Sigmoid colon (tissue), 6 donors: ENCODE measurements at regions not wholly inside any gene's neighbourhood (a gene's known extent, or its start where the extent isn't known, plus 50 kb on each side); places are given as distances from the start of the nearest gene placed in this dataset.

ENCODE experiments used
- DNase-seq: peaks from one replicate; pipeline ENCODE4 v3.0.0-alpha.2; 2019
- H3K27ac ChIP-seq, 4 donors: fragments of 200-600 bp; sonication (generic); one replicate each; pipeline ENCODE4 v1.5.1; 2016 to 2019; ENCODE audit warnings: mild to moderate bottlenecking in 1 of 4
- H3K27me3 ChIP-seq, 3 donors: fragments of 200-600 bp; sonication (generic); one replicate each; pipeline ENCODE4 v1.5.1; 2019; ENCODE audit warnings: mild to moderate bottlenecking in 1 of 3
- H3K36me3 ChIP-seq, 4 donors: fragments of 200-600 bp; sonication (generic); one replicate each; pipeline ENCODE4 v1.5.1; 2016 to 2019
- H3K4me1 ChIP-seq, 4 donors: fragments of 200-600 bp; sonication (generic); one replicate each; pipeline ENCODE4 v1.5.1; 2017 to 2019
- H3K4me3 ChIP-seq, 4 donors: fragments of 200-600 bp; sonication (generic); one replicate each; pipeline ENCODE4 v1.5.1; 2017 to 2019; ENCODE audit warnings: mild to moderate bottlenecking in 2 of 4, moderate library complexity in 1 of 4
- H3K9me3 ChIP-seq, 4 donors: fragments of 200-600 bp in 3 of 4; sonication (generic) in 3 of 4; one replicate each; pipeline versions ENCODE4 v1.5.1 to v1.6.1; 2013 to 2019
- CTCF ChIP-seq, 4 experiments: fragments of 450-650 bp in 3 of 4; fragments of 200-600 bp in 1 of 4; IDR thresholded peaks; one replicate each; pipeline ENCODE4 v1.5.1; 2016 to 2019; ENCODE audit warnings: antibody characterized with exemption in 4 of 4, mild to moderate bottlenecking in 3 of 4, moderate library complexity in 2 of 4
- EP300 ChIP-seq, 4 donors: sonication (generic); formaldehyde crosslinking; IDR thresholded peaks; one replicate each; pipeline ENCODE4 v1.6.1; 2017; ENCODE audit warnings: antibody characterized with exemption in 4 of 4
- POLR2A ChIP-seq, 2 donors: fragments of 450-650 bp; IDR thresholded peaks; one replicate each; pipeline ENCODE4 v1.6.1; 2016; ENCODE audit warnings: antibody characterized with exemption in 2 of 2, mild to moderate bottlenecking in 2 of 2, moderate library complexity in 2 of 2
- POLR2AphosphoS5 ChIP-seq, 4 donors: sonication (generic); formaldehyde crosslinking; IDR thresholded peaks; one replicate each; pipeline ENCODE4 v1.6.1; 2017; ENCODE audit warnings: antibody characterized with exemption in 4 of 4
- WGBS, 2 donors: extraction: QIAGEN DNeasy Blood & Tissue Kit; methylation state at CpG; one replicate each; pipeline ENCODE4 v1.1.7; 2013; 5-methylcytosine and 5-hydroxymethylcytosine counted together
- intact Hi-C: fragments of 100-400 bp; cut with DNase I; formaldehyde crosslinking; loops from one replicate; pipeline ENCODE4 v1.15.1; 2023
- small RNA-seq, 3 donors: library from RNA; depleted of rRNA; stranded (forward); fragments of <200 nt; gene quantifications; one replicate each; pipeline ENCODE3, GENCODE V24; 2016
- donor health status: healthy with polysubstance abuse.
- donor health status: healthy.

GRCh38 chr9:94199776-94200175 is 59.3 kb upstream of the ZNF169 start:
- Histone ChIP-seq H3K27me3 (no peaks in the 10 kb centered on the region), H3K36me3 (peaks cover 0 to 9% (median 0%) of the 10 kb centered on the region in 4 donors), H3K9me3 (peaks cover 0 to 10% (median 2%) of the 10 kb centered on the region in 4 donors), H3K4me3 (no peak overlapping the region), H3K4me1 (no peaks in the 10 kb centered on the region), H3K27ac (no peak overlapping the region)
- DNase-seq: no peak
- intact Hi-C loops: no loop called here
- no peak for TF ChIP-seq CTCF (IDR thresholded peaks at IDR 0.05)

GRCh38 chr9:94204174-94204573 is 54.9 kb upstream of the ZNF169 start:
- intact Hi-C loops: no loop called here
- no peaks in the 10 kb centered on the region for H3K9me3 ChIP-seq
- no peaks in the 10 kb centered on the region for H3K27me3 ChIP-seq
- H3K27ac ChIP-seq: no peak overlapping the region
- no peak overlapping the region for H3K4me3 ChIP-seq
- H3K4me1 ChIP-seq: no peaks in the 10 kb centered on the region
- peaks cover 0 to 3% (median 0%) of the 10 kb centered on the region in 4 donors for H3K36me3 ChIP-seq
- 64 to 71% methylated on average over 4 of the region's 4 CpGs for WGBS, 2 donors
- DNase-seq: no peak
- TF ChIP-seq CTCF (IDR thresholded peaks at IDR 0.05) (no peak), POLR2A (IDR thresholded peaks at IDR 0.05) (no peak), EP300 (IDR thresholded peaks at IDR 0.05) (no peak), POLR2AphosphoS5 (IDR thresholded peaks at IDR 0.05) (no peak)

- Histone ChIP-seq H3K27me3 (no peaks in the 10 kb centered on the region), H3K4me3 (no peak overlapping the region), H3K36me3 (no peaks in the 10 kb centered on the region), H3K27ac (no peak overlapping the region), H3K9me3 (no peaks in the 10 kb centered on the region), H3K4me1 (no peaks in the 10 kb centered on the region)
- 91 to 94% methylated on average over 1 of the region's 1 CpG for whole genome bisulfite sequencing, 2 donors
- DNase-seq: no peak
- TF ChIP-seq CTCF (IDR thresholded peaks at IDR 0.05) (no peak), POLR2A (IDR thresholded peaks at IDR 0.05) (no peak), POLR2AphosphoS5 (IDR thresholded peaks at IDR 0.05) (no peak), EP300 (IDR thresholded peaks at IDR 0.05) (no peak)
- intact Hi-C loops: no loop called here
Observed at GRCh38 chr9:94207781-94208180, 51.3 kb upstream of the ZNF169 start.

Small RNA genes lying in the stretch of these regions (small RNA-seq; reads per million reads assigned to genes)
- gene MIRLET7A1: 2.2 to 7.2 (median 4.4) reads per million in 3 donors
- 232 to 404 (median 255) reads per million in 3 donors for gene MIRLET7D
- gene MIRLET7F1: 58.4 to 141 (median 87.2) reads per million in 3 donors
